ENCODE measurements at regions not wholly inside any gene's neighbourhood (a gene's known extent, or its start where the extent isn't known, plus 50 kb on each side); places are given as distances from the start of the nearest gene placed in this dataset.

DNA sequence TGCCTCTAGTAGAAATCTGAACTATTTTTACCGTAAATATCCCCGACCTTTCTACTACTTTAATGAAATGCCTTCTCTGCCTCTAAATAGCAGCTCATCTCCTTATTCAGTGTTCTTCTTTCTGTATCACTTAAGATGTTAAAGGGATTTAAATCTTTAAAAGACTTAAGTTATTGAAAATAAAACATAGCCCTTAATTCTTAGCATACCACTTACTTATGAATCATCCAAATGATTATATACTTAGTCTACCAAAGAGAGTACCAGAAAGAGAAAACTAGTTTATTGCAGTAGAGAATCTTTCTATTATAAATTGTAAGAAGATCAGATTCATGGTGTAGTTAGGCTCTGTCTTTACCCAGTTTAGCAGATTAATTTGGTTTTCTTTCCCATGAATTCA, 802.0 kb downstream of the TBL1XR1 start:
- WGBS (ENCODE audit: low lambda C conversion rate) = 73% methylated on average over 2 of the region's 2 CpGs
- DNase-seq = no peak
- H3K36me3 ChIP-seq (replicated peaks in 1 of 2; ENCODE audit: control insufficient read depth in 1 of 2, insufficient read depth in 2 of 2, low read length in 1 of 2) = no peaks in the 10 kb centered on the region

DNA sequence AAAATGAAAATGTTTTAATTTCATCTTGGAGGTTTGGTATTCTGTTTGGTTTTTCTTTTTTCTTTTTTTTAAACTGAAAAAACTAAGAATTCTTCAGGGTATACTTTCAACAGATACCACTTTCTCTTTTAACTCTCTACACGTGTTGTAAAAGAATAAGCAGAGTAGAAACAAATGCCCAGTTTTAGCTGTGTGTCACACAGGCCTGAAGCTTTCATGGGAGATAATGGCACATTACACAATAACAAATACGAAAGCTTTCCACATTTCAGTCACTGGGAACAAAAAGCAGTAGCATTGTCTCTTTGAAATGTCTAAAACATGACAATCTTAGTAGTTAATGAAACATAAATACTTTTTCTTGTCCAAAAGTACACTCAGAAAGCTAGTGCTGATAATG, 818.5 kb downstream of the TBL1XR1 start:
- H3K9me3 ChIP-seq = no peaks in the 10 kb centered on the region
- no peak for TF ChIP-seq GATA2 (CRISPR knock-in tag; IDR thresholded peaks at IDR 0.05)
- TF ChIP-seq YY1 (IDR thresholded peaks at IDR 0.05; ENCODE audit: low read depth) = no peak
- no peak for TF ChIP-seq MEF2A (IDR thresholded peaks at IDR 0.05; ENCODE audit: borderline replicate concordance, low read depth)
- no peak for TF ChIP-seq EP300 (IDR thresholded peaks at IDR 0.05; ENCODE audit: borderline replicate concordance in 1 of 2, low read depth in 1 of 2, low read length in 1 of 2)
- TF ChIP-seq, protein P1, sequence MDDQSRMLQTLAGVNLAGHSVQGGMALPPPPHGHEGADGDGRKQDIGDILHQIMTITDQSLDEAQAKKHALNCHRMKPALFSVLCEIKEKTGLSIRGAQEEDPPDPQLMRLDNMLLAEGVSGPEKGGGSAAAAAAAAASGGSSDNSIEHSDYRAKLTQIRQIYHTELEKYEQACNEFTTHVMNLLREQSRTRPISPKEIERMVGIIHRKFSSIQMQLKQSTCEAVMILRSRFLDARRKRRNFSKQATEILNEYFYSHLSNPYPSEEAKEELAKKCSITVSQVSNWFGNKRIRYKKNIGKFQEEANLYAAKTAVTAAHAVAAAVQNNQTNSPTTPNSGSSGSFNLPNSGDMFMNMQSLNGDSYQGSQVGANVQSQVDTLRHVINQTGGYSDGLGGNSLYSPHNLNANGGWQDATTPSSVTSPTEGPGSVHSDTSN (IDR thresholded peaks at IDR 0.05) = no peak
- TF ChIP-seq ELF1 (IDR thresholded peaks at IDR 0.05) = no peak
- no peak for TF ChIP-seq EZH2phosphoT487 (IDR thresholded peaks at IDR 0.05; ENCODE audit: borderline replicate concordance, low read depth)
- no peak for TF ChIP-seq TAF1 (IDR thresholded peaks at IDR 0.05; ENCODE audit: borderline replicate concordance, low read depth, low read length)
- TF ChIP-seq, protein P2, sequence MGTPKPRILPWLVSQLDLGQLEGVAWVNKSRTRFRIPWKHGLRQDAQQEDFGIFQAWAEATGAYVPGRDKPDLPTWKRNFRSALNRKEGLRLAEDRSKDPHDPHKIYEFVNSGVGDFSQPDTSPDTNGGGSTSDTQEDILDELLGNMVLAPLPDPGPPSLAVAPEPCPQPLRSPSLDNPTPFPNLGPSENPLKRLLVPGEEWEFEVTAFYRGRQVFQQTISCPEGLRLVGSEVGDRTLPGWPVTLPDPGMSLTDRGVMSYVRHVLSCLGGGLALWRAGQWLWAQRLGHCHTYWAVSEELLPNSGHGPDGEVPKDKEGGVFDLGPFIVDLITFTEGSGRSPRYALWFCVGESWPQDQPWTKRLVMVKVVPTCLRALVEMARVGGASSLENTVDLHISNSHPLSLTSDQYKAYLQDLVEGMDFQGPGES (IDR thresholded peaks at IDR 0.05; ENCODE audit: low read depth, low read length) = no peak
- TF ChIP-seq TEAD4 (IDR thresholded peaks at IDR 0.05; ENCODE audit: borderline replicate concordance, insufficient read depth) = no peak
- TF ChIP-seq FOSL2 (IDR thresholded peaks at IDR 0.05; ENCODE audit: borderline replicate concordance, low read depth) = no peak
- 13% methylated on average over 2 of the region's 2 CpGs for WGBS (ENCODE audit: low lambda C conversion rate)
- no peaks in the 10 kb centered on the region for H4K20me1 ChIP-seq (ENCODE audit: insufficient read depth)
- ChIA-PET CTCF (no interaction called here), POLR2A (no interaction called here)
- H3K9me2 ChIP-seq = no peaks in the 10 kb centered on the region
- no peaks in the 10 kb centered on the region for H3K79me2 ChIP-seq (ENCODE audit: insufficient read depth)
- no peak overlapping the region for H3K9ac ChIP-seq
- no peak overlapping the region for H3K4me2 ChIP-seq
- no peaks in the 10 kb centered on the region for H3K4me1 ChIP-seq (ENCODE audit: control insufficient read depth in 1 of 2, insufficient read depth in 2 of 2, low read depth in 1 of 2, low read length in 1 of 2)
- no peak for DNase-seq
- no peak overlapping the region for H3K27ac ChIP-seq (ENCODE audit: low read depth in 2 of 2, low read length in 1 of 2)
- H3K27me3 ChIP-seq (ENCODE audit: insufficient read depth) = no peaks in the 10 kb centered on the region
- no peaks in the 10 kb centered on the region for H3F3A ChIP-seq (replicated peaks; ENCODE audit: insufficient read depth)
- H3K4me3 ChIP-seq (ENCODE audit: low read depth in 2 of 2, low read length in 1 of 2) = no peak overlapping the region
- no peak overlapping the region for H2AFZ ChIP-seq (ENCODE audit: low read depth)
- no peaks in the 10 kb centered on the region for H3K36me3 ChIP-seq (replicated peaks in 1 of 2; ENCODE audit: control insufficient read depth in 1 of 2, insufficient read depth in 2 of 2, low read length in 1 of 2)

More for the DNA sequence above, 802.0 kb downstream of the TBL1XR1 start:
- H3K9me3 ChIP-seq = no peaks in the 10 kb centered on the region
- H2AFZ ChIP-seq (ENCODE audit: low read depth) = no peak overlapping the region
- no peaks in the 10 kb centered on the region for H3F3A ChIP-seq (replicated peaks; ENCODE audit: insufficient read depth)
- H3K9ac ChIP-seq = no peak overlapping the region
- H3K4me2 ChIP-seq = no peak overlapping the region
- H3K27me3 ChIP-seq (ENCODE audit: insufficient read depth) = no peaks in the 10 kb centered on the region
- TF ChIP-seq TAF1 (IDR thresholded peaks at IDR 0.05; ENCODE audit: borderline replicate concordance, low read depth, low read length) (no peak), MXI1 (IDR thresholded peaks at IDR 0.05; ENCODE audit: low read depth, low read length) (no peak)
- TF ChIP-seq, protein P1 (IDR thresholded peaks at IDR 0.05) = no peak
- no peaks in the 10 kb centered on the region for H3K79me2 ChIP-seq (ENCODE audit: insufficient read depth)
- H4K20me1 ChIP-seq (ENCODE audit: insufficient read depth) = no peaks in the 10 kb centered on the region
- H3K4me1 ChIP-seq (ENCODE audit: control insufficient read depth in 1 of 2, insufficient read depth in 2 of 2, low read depth in 1 of 2, low read length in 1 of 2) = no peaks in the 10 kb centered on the region
- H3K9me2 ChIP-seq = no peaks in the 10 kb centered on the region
- no peak overlapping the region for H3K27ac ChIP-seq (ENCODE audit: low read depth in 2 of 2, low read length in 1 of 2)
- CTCF ChIA-PET = interaction anchor here (1.0 kb wide), 1 partner anchor 23 kb away, joined by 3 read pairs; no protein-coding TSS in a partner anchor
- no peak overlapping the region for H3K4me3 ChIP-seq (ENCODE audit: low read depth in 2 of 2, low read length in 1 of 2)
- POLR2A ChIA-PET = no interaction called here

Measured in SK-N-SH (cell line).